CD4-positive, alpha-beta T cell (primary cell): ENCODE measurements at regions not wholly inside any gene's neighbourhood (a gene's known extent, or its start where the extent isn't known, plus 50 kb on each side); places are given as distances from the start of the nearest gene placed in this dataset.

ENCODE experiments used
- ATAC-seq: fragments of 200-7000 bp; cut with Tn5 transposase; one replicate; pipeline ENCODE4 v1.10.0; 2022; ENCODE audit warnings: mild to moderate bottlenecking; ENCODE audit not compliant: poor library complexity
- CTCF ChIA-PET: fragments of 350-600 bp; sonication (Branson Sonifier 250); formaldehyde crosslinking; loops from one replicate; lab custom pipeline; 2021; ENCODE audit warnings: antibody characterized with exemption, inconsistent platforms; lab: Charles Lee
- POLR2A ChIA-PET: fragments of 350-600 bp; sonication (Branson Sonifier 250); formaldehyde crosslinking; loops from one replicate; lab custom pipeline; 2021; ENCODE audit warnings: antibody characterized with exemption, inconsistent platforms; lab: Charles Lee
- DNase-seq, 14 experiments: peaks; one replicate each; pipeline ENCODE4 v3.0.0-alpha.2; 2013 to 2020; ENCODE audit warnings: mixed read lengths in 2 of 14
- H3K27ac ChIP-seq, 2 donors: one replicate each; pipeline versions ENCODE4 v1.5.1 to v1.7.0; 2013; ENCODE audit warnings: low read length in 2 of 2, low read depth in 1 of 2, mild to moderate bottlenecking in 1 of 2
- H3K27me3 ChIP-seq, 2 experiments: 1 replicate in 1 of 2; 2 replicates in 1 of 2; pipeline versions ENCODE4 v1.6.1 to v1.7.0; 2013; ENCODE audit warnings: low read length in 2 of 2, control low read depth in 1 of 2, mild to moderate bottlenecking in 1 of 2, moderate library complexity in 1 of 2; ENCODE audit not compliant: insufficient read depth in 2 of 2, control insufficient read depth in 1 of 2
- H3K36me3 ChIP-seq: one replicate; pipeline ENCODE4 v1.6.1; 2013; ENCODE audit warnings: low read length, control low read depth; ENCODE audit not compliant: insufficient read depth
- H3K4me1 ChIP-seq: one replicate; pipeline ENCODE4 v1.6.1; 2013; ENCODE audit warnings: low read length, control low read depth; ENCODE audit not compliant: insufficient read depth
- H3K4me3 ChIP-seq: one replicate; pipeline ENCODE4 v1.5.1; 2013; ENCODE audit warnings: mild to moderate bottlenecking, low read length, moderate library complexity
- H3K9me3 ChIP-seq, 2 experiments: 1 replicate in 1 of 2; 2 replicates in 1 of 2; pipeline versions ENCODE4 v1.6.1 to v1.7.0; 2013; ENCODE audit warnings: low read length in 2 of 2, mild to moderate bottlenecking in 2 of 2, control low read depth in 1 of 2, moderate library complexity in 1 of 2; ENCODE audit not compliant: control insufficient read depth in 1 of 2, insufficient read depth in 1 of 2
- H3K27ac Mint-ChIP-seq: one replicate; pipeline ENCODE4 v1.8.0; 2020; ENCODE audit warnings: mixed read lengths
- H3K27me3 Mint-ChIP-seq: one replicate; pipeline ENCODE4 v1.8.0; 2021; ENCODE audit warnings: mixed read lengths
- H3K36me3 Mint-ChIP-seq: one replicate; pipeline ENCODE4 v1.8.0; 2021; ENCODE audit warnings: low read depth, mixed read lengths
- H3K4me1 Mint-ChIP-seq: one replicate; pipeline ENCODE4 v1.8.0; 2021; ENCODE audit warnings: low read depth, mixed read lengths
- H3K4me3 Mint-ChIP-seq: one replicate; pipeline ENCODE4 v1.8.0; 2020; ENCODE audit warnings: mild to moderate bottlenecking, mixed read lengths
- H3K9me3 Mint-ChIP-seq: one replicate; pipeline ENCODE4 v1.8.0; 2020; ENCODE audit warnings: mixed read lengths
- intact Hi-C, 2 experiments: fragments of 100-400 bp; cut with DNase I in 1 of 2; cut with micrococcal nuclease in 1 of 2; formaldehyde crosslinking; loops; one replicate each; pipeline versions ENCODE4 v1.15.1 to v1.9.0; 2023 to 2025; cut with DNase I, micrococcal nuclease
- TF ChIP-seq, protein P1 (sequence below): fragments of 200-600 bp; IDR thresholded peaks from one replicate; pipeline ENCODE4 v1.8.0; 2022; ENCODE audit warnings: antibody characterized with exemption, mild to moderate bottlenecking

DNA sequence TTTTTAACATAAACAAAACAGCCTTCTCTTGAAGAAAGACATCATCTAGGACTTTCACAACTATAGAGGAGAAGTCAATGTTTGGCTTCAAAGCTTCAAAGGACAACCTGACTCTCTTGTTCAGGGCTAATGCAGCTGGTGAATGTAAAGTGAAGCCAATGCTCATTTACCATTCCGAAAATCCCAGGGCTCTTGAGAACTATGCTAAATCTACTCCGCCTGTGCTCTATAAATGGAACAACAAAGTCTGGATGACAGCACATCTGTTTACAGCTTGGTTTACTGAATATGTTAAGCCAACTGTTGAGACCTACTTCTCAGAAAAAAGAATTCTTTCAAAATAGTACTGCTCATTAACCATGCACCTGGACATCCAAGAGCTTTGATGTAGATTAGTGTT, 259.8 kb upstream of the NR5A2 start:
- H3K36me3 Mint-ChIP-seq = no peaks in the 10 kb centered on the region

DNA sequence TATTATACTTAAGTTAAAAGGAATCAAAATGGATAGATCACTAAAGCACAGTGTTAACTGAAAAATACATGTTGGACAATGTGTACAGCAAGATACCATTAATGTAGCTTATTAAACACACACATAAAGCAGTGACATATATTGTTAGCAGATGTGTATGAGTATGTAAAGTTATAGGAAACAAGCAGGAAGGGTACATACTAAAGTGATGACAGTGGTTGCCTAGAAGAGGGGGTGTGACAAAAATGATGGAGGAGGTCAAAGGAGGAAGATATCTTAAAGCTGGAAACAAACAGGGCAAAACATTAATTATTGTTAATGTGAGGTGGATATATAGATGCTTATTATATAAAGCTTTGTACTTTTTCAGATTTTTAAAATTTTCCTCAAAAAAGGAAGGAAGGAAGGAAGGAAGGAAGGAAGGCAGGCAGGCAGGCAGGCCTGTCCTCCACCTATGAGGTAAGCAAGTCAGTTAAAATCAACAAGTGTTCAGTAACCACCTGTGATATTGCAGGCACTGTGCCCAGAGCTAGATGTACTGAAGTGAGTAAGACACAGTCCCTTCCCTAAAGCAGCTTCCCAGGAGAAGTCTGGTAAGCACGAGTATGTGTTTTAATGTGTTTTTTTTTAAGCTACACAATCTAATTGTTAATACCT, 252.9 kb upstream of the NR5A2 start:
- no peaks in the 10 kb centered on the region for H3K9me3 Mint-ChIP-seq
- H3K4me3 Mint-ChIP-seq = no peak overlapping the region
- H3K4me3 ChIP-seq = no peak overlapping the region
- TF ChIP-seq, protein P1, sequence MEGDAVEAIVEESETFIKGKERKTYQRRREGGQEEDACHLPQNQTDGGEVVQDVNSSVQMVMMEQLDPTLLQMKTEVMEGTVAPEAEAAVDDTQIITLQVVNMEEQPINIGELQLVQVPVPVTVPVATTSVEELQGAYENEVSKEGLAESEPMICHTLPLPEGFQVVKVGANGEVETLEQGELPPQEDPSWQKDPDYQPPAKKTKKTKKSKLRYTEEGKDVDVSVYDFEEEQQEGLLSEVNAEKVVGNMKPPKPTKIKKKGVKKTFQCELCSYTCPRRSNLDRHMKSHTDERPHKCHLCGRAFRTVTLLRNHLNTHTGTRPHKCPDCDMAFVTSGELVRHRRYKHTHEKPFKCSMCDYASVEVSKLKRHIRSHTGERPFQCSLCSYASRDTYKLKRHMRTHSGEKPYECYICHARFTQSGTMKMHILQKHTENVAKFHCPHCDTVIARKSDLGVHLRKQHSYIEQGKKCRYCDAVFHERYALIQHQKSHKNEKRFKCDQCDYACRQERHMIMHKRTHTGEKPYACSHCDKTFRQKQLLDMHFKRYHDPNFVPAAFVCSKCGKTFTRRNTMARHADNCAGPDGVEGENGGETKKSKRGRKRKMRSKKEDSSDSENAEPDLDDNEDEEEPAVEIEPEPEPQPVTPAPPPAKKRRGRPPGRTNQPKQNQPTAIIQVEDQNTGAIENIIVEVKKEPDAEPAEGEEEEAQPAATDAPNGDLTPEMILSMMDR = no peak
- H3K4me1 Mint-ChIP-seq = no peaks in the 10 kb centered on the region
- intact Hi-C loops = no loop called here
- no peak for ATAC-seq
- no peak for DNase-seq
- ChIA-PET CTCF (no interaction called here), POLR2A (no interaction called here)
- no peaks in the 10 kb centered on the region for H3K27me3 ChIP-seq
- H3K36me3 Mint-ChIP-seq = no peaks in the 10 kb centered on the region
- H3K27me3 Mint-ChIP-seq = peaks cover 13% of the 10 kb centered on the region
- H3K27ac Mint-ChIP-seq = no peak overlapping the region
- no peaks in the 10 kb centered on the region for H3K36me3 ChIP-seq
- H3K4me1 ChIP-seq = no peaks in the 10 kb centered on the region
- H3K27ac ChIP-seq = no peak overlapping the region
- no peaks in the 10 kb centered on the region for H3K9me3 ChIP-seq

More for the DNA sequence above, 259.8 kb upstream of the NR5A2 start:
- peaks cover 0 to 8% of the 10 kb centered on the region in 2 experiments for H3K9me3 ChIP-seq
- TF ChIP-seq, protein P1 = no peak
- DNase-seq (no peak), ATAC-seq (no peak)
- intact Hi-C loops = no loop called here
- no peaks in the 10 kb centered on the region for H3K36me3 ChIP-seq
- H3K9me3 Mint-ChIP-seq = peaks cover 4% of the 10 kb centered on the region
- H3K4me3 ChIP-seq = no peak overlapping the region
- no peak overlapping the region for H3K4me3 Mint-ChIP-seq
- H3K27me3 ChIP-seq = no peaks in the 10 kb centered on the region
- H3K4me1 ChIP-seq = no peaks in the 10 kb centered on the region
- ChIA-PET CTCF (no interaction called here), POLR2A (no interaction called here)
- no peak overlapping the region for H3K27ac ChIP-seq
- no peaks in the 10 kb centered on the region for H3K4me1 Mint-ChIP-seq
- peaks cover 25% of the 10 kb centered on the region for H3K27me3 Mint-ChIP-seq
- H3K27ac Mint-ChIP-seq = no peak overlapping the region

DNA sequence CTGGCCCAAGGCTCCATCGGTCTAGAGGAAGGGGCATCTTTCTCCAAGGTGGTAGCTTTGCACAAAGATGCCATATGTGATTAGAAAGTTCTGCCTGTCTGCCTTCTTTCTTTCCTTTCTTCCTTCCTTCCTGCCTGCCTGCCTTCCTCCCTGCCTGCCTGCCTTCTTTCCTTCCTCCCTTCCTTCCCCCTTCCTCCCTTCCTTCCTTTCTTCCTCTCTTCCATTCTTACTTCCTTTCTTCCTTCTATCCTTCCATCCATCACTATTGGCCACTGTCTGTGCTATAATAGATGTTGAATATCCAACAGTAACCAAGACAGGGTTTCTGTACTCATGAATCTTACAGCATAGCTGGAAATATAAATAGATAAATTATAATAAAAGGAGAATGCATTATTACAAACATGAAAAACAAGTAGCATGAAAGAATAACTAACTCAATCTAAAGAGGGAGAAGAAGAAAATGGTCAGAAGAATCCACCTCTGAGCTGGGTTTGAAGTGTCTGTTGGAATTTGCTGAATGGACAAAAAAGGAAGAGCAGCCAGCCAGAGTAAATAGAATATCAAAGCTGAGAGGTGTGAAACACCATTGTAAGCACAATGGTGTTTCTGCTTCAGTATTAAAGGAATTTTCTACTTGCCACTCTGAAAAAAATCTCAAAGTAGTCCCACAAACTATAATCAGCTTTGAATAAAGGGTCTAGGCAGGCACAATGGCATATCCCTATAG, 250.6 kb upstream of the NR5A2 start:
- Histone ChIP-seq H3K9me3 (no peaks in the 10 kb centered on the region), H3K4me1 (no peaks in the 10 kb centered on the region), H3K36me3 (no peaks in the 10 kb centered on the region), H3K27ac (no peak overlapping the region), H3K4me3 (no peak overlapping the region), H3K27me3 (no peaks in the 10 kb centered on the region)
- peaks cover 9% of the 10 kb centered on the region for H3K27me3 Mint-ChIP-seq
- H3K4me1 Mint-ChIP-seq = no peaks in the 10 kb centered on the region
- H3K4me3 Mint-ChIP-seq = no peak overlapping the region
- POLR2A ChIA-PET = no interaction called here
- CTCF ChIA-PET = no interaction called here
- no peak overlapping the region for H3K27ac Mint-ChIP-seq
- intact Hi-C loops = no loop called here
- no peaks in the 10 kb centered on the region for H3K9me3 Mint-ChIP-seq
- TF ChIP-seq, protein P1 = no peak
- ATAC-seq = no peak
- no peaks in the 10 kb centered on the region for H3K36me3 Mint-ChIP-seq
- DNase-seq = no peak
